ENCODE measurements at regions not wholly inside any gene's neighbourhood (a gene's known extent, or its start where the extent isn't known, plus 50 kb on each side); places are given as distances from the start of the nearest gene placed in this dataset.
"Not testable (repeated sequence)": the region's sequence is repeated elsewhere in the genome, so short reads cannot be mapped to it uniquely, and the experiment has no call there.

DNA sequence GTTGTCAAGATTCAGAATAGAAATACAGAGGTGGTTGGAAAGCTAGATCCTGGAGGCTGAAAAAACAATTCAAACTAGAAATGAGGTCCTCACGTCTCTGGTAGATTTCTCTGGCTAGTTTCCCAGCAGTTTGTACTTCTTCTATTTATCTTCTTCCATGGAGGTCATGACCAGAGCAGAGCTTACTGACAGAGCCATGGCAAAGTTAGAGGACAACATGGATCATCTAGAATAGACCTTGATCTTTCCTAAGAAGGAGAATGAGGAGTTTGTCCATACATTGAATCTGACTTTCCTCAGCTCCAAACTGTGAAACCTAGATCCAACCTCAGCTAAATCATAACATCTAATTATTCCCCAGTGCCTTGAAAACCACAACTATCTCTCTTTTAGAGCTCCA lies 900.8 kb upstream of the GOT2 start:
- H3K36me3 ChIP-seq: no peaks in the 10 kb centered on the region
- intact Hi-C loops (cut with DNase I; ENCODE audit: low total_unique reads) (no loop called here), in situ Hi-C loops (cut with MboI; ENCODE audit: low sequenced_read_pairs in 4 of 4) (loop anchor here in 1 of 4 donors (25.0 kb wide), 1 partner anchor 102 kb away; no protein-coding TSS in a partner anchor)
- H3K27me3 ChIP-seq: no peaks in the 10 kb centered on the region
- H3K9me3 ChIP-seq: no peaks in the 10 kb centered on the region
- H3K4me1 ChIP-seq: no peaks in the 10 kb centered on the region
- H3K4me3 ChIP-seq: no peak overlapping the region
- DNase-seq (no peak), ATAC-seq (no peak)
- no peak overlapping the region for H3K27ac ChIP-seq
- TF ChIP-seq, protein P1, sequence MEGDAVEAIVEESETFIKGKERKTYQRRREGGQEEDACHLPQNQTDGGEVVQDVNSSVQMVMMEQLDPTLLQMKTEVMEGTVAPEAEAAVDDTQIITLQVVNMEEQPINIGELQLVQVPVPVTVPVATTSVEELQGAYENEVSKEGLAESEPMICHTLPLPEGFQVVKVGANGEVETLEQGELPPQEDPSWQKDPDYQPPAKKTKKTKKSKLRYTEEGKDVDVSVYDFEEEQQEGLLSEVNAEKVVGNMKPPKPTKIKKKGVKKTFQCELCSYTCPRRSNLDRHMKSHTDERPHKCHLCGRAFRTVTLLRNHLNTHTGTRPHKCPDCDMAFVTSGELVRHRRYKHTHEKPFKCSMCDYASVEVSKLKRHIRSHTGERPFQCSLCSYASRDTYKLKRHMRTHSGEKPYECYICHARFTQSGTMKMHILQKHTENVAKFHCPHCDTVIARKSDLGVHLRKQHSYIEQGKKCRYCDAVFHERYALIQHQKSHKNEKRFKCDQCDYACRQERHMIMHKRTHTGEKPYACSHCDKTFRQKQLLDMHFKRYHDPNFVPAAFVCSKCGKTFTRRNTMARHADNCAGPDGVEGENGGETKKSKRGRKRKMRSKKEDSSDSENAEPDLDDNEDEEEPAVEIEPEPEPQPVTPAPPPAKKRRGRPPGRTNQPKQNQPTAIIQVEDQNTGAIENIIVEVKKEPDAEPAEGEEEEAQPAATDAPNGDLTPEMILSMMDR (IDR thresholded peaks at IDR 0.05 in 4 of 5, conservative IDR thresholded peaks at IDR 0.05 in 1 of 5): no peak
- TF ChIP-seq POLR2A (IDR thresholded peaks at IDR 0.05): no peak

DNA sequence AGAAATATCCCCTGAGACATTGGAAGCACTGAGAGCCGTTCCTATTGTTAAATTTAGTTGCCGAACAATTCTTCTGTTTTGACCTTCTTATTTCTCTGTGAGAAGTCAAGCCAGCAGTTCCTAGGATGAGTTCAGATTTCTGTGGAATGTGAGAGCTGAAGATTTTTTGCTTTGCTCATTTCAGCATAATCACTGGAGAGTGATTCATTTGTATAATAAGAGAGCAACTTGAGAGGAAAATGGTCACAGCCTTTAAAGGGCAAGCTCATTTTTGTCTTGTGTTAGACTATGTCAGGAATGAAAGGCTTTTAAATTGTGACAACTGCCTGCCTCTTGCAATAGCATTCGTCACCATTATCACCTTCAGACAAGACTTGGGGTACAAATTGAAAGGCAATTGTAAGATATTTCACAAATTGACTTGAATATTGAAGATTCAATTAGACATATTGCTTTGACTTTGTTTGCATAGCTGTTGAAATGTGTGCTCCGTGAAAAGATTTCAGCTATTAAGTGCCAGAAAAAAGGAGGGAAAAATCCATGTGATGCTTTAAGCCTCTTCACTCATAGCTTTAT lies 900.0 kb upstream of the GOT2 start:
- H3K36me3 ChIP-seq: no peaks in the 10 kb centered on the region
- H3K9me3 ChIP-seq: no peaks in the 10 kb centered on the region
- H3K27ac ChIP-seq: no peak overlapping the region
- DNase-seq: no peak
- in situ Hi-C loops (cut with MboI; ENCODE audit: low sequenced_read_pairs in 4 of 4) (loop anchor here in 1 of 4 donors (25.0 kb wide), 1 partner anchor 103 kb away; no protein-coding TSS in a partner anchor), intact Hi-C loops (cut with DNase I; ENCODE audit: low total_unique reads) (no loop called here)
- no peak for ATAC-seq
- H3K27me3 ChIP-seq: no peaks in the 10 kb centered on the region
- no peaks in the 10 kb centered on the region for H3K4me1 ChIP-seq
- no peak overlapping the region for H3K4me3 ChIP-seq
- no peak for TF ChIP-seq POLR2A (IDR thresholded peaks at IDR 0.05)
- TF ChIP-seq, protein P1 (IDR thresholded peaks at IDR 0.05 in 4 of 5, conservative IDR thresholded peaks at IDR 0.05 in 1 of 5): no peak

DNA sequence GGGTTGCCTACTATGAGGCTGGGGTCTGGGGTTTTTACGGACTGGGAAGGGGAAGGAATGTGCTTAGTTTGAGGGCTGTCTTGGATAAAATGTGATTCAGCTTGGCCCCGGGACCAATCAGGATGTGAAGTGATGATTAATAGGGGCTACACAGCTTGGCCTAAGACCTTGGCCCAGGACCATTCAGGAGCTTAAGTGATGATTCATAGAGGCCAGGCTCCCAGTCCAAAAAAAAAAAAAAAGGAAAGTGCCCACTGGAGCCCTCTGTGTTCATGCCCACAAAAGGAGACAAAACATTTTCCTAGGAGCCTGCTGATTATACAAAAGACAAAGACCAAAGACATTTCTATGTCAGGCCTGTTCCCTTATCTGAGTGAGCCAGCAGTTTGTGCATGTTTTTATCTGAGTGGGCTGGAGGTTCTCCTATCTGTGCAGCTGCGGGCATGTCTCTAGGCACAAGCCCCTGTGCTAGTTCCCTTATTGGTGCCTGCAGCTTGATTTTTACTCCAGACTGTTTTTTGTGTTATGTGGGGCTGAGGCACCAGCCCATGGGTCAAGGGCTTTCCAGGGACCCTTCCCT lies 898.2 kb upstream of the GOT2 start:
- no peaks in the 10 kb centered on the region for H3K27me3 ChIP-seq

DNA sequence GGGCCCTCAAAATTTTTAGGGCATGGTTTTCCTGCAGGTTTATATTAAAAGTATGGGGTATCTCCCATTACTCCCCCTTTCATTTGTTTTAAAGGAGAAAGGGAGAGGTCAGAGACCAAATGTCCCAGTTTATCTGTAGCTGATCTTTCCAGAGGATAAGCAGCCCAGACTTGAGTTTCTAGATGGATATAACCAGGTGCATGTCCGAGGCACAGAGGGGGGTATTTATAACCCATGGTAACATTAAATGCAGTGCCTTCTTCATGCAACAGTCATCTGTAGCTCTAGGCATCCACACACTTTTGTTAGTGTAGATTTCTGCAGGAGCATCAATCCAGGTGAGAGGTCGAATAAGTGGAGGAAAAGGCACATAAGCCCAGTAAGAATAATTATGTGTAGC lies 890.3 kb upstream of the GOT2 start:
- H3K4me3 ChIP-seq; ATAC-seq; intact Hi-C loops (cut with DNase I; ENCODE audit: low total_unique reads); in situ Hi-C loops (cut with MboI; ENCODE audit: low sequenced_read_pairs in 4 of 4); DNase-seq; H3K36me3 ChIP-seq; H3K4me1 ChIP-seq; H3K9me3 ChIP-seq; H3K27ac ChIP-seq; H3K27me3 ChIP-seq: not testable (repeated sequence)

More for the DNA sequence above, 898.2 kb upstream of the GOT2 start:
- Histone ChIP-seq H3K4me1 (no peaks in the 10 kb centered on the region), H3K27ac (no peak overlapping the region), H3K36me3 (no peaks in the 10 kb centered on the region), H3K9me3 (no peaks in the 10 kb centered on the region), H3K4me3 (no peak overlapping the region)
- intact Hi-C loops (cut with DNase I; ENCODE audit: low total_unique reads) (no loop called here), in situ Hi-C loops (cut with MboI; ENCODE audit: low sequenced_read_pairs in 4 of 4) (loop anchor here in 1 of 4 donors (25.0 kb wide), 1 partner anchor 105 kb away; no protein-coding TSS in a partner anchor)
- DNase-seq: no peak
- TF ChIP-seq, protein P1 (IDR thresholded peaks at IDR 0.05 in 4 of 5, conservative IDR thresholded peaks at IDR 0.05 in 1 of 5): no peak
- TF ChIP-seq POLR2A (IDR thresholded peaks at IDR 0.05): no peak
- ATAC-seq: no peak

DNA sequence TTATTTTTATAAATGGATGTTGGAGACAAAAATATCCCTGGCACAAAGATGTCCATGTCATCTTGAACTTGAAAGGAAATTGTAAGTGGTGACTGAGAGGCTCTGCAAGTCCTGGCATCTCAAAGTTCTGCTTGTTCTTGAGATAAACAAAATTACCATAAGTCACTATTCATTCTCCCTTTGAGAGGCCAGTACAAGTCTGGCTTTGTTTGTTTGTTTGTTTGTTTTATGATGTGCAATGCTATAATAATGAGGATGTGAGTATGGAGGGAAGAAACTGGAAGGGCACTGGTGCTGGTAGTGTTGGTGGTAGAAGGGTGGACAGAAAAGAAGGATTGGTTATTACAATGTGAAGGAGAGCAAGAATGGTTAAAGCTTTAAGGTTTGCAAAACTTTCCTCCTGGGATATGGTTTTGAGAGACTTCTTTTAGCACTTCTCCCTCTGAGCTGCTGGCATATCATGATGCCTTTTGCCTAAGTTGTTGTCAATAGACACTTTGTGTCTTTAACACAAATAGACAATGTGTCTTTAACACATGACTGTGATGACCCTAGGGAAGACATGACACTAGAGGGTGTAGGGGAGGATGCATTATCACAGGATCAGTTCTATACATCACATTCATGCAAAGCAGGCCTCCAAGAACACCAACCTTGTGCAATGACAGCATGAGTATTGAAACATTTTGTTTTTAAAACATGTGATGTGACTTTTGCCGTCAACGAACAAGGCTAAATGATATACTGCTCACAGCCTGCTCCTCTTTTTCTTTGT lies 880.5 kb upstream of the GOT2 start:
- Histone ChIP-seq H3K36me3 (no peaks in the 10 kb centered on the region), H3K9me3 (no peaks in the 10 kb centered on the region), H3K4me1 (no peaks in the 10 kb centered on the region), H3K4me3 (no peak overlapping the region), H3K27ac (no peak overlapping the region), H3K27me3 (no peaks in the 10 kb centered on the region)
- DNase-seq (no peak), ATAC-seq (no peak)
- intact Hi-C loops (cut with DNase I; ENCODE audit: low total_unique reads): no loop called here
- TF ChIP-seq POLR2A (IDR thresholded peaks at IDR 0.05): no peak
- TF ChIP-seq, protein P1 (IDR thresholded peaks at IDR 0.05 in 4 of 5, conservative IDR thresholded peaks at IDR 0.05 in 1 of 5): no peak
- in situ Hi-C loops (cut with MboI; ENCODE audit: low sequenced_read_pairs in 4 of 4): no loop called here

DNA sequence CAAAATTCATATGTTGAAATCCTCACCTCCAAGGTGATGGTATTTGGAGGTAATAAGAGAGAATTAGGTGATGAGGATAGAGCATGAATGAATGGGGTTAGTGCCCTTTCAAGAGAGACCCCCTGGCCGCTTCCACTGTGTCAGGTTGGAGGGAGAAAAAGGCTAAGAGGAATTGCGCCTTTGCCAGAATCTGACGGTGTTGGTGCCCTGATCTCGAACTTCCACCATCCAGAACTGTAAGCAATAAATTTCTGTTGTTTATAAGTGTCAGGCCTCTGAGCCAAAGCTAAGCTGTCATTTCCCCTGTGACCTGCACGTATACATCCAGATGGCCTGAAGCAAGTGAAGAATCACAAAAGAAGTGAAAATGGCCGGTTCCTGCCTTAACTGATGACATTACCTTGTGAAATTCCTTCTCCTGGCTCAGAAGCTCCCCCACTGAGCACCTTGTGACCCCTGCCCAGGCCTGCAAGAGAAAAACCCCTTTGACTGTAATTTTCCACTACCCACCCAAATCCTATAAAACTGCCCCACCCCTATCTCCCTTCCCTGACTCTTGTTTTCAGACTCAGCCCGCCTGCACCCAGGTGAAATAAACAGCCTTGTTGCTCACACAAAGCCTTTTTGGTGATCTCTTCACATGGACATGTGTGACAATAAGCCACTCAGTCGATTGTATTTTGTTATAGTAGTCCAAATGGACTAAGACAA lies 878.9 kb upstream of the GOT2 start:
- intact Hi-C loops (cut with DNase I; ENCODE audit: low total_unique reads); ATAC-seq; in situ Hi-C loops (cut with MboI; ENCODE audit: low sequenced_read_pairs in 4 of 4): not testable (repeated sequence)

More for the DNA sequence above, 878.9 kb upstream of the GOT2 start:
- not testable (repeated sequence) for DNase-seq, H3K9me3 ChIP-seq, H3K36me3 ChIP-seq, H3K27ac ChIP-seq, H3K27me3 ChIP-seq, H3K4me1 ChIP-seq, H3K4me3 ChIP-seq
